B cell (primary cell): ENCODE measurements at regions not wholly inside any gene's neighbourhood (a gene's known extent, or its start where the extent isn't known, plus 50 kb on each side); places are given as distances from the start of the nearest gene placed in this dataset.

ENCODE experiments used
- ATAC-seq: fragments of 200-7000 bp; cut with Tn5 transposase; one replicate; pipeline ENCODE4 v1.10.0; 2021; ENCODE audit warnings: low read depth, mild to moderate bottlenecking, moderate number of reproducible peaks, moderate library complexity
- CTCF ChIA-PET: fragments of 350-600 bp; sonication (Branson Sonifier 250); formaldehyde crosslinking; loops from one replicate; lab custom pipeline; 2021; ENCODE audit warnings: antibody characterized with exemption, inconsistent platforms; lab: Charles Lee
- POLR2A ChIA-PET: fragments of 350-600 bp; sonication (Branson Sonifier 250); formaldehyde crosslinking; loops from one replicate; lab custom pipeline; 2021; ENCODE audit warnings: antibody characterized with exemption; lab: Charles Lee
- DNase-seq: peaks from one replicate; pipeline ENCODE4 v3.0.0; 2013
- H2AFZ ChIP-seq: 2 replicates; pipeline ENCODE4 v1.6.1; 2012; ENCODE audit warnings: mild to moderate bottlenecking, low read depth, low read length; ENCODE audit not compliant: insufficient read depth, poor library complexity, severe bottlenecking
- H3K27ac ChIP-seq, 2 donors: 1 replicate in 1 of 2; 2 replicates in 1 of 2; pipeline ENCODE4 v1.5.1; 2012 to 2013; ENCODE audit warnings: low read length in 2 of 2, mild to moderate bottlenecking in 2 of 2, moderate library complexity in 1 of 2
- H3K27me3 ChIP-seq, 4 experiments: fragments of 200-600 bp in 1 of 4; sonication (generic) in 1 of 4; replicated peaks in 1 of 4; 1 replicate in 2 of 4; 2 replicates in 2 of 4; pipeline versions ENCODE4 v1.6.1 to v1.7.0; 2013 to 2016; ENCODE audit warnings: low read length in 3 of 4, mild to moderate bottlenecking in 2 of 4, mixed read lengths in 1 of 4, moderate library complexity in 1 of 4; ENCODE audit not compliant: insufficient read depth in 4 of 4, control insufficient read depth in 3 of 4; ENCODE audit errors: control extremely low read depth in 1 of 4
- H3K36me3 ChIP-seq, 2 experiments: replicated peaks in 1 of 2; 1 replicate in 1 of 2; 2 replicates in 1 of 2; pipeline versions ENCODE4 v1.6.1 to v1.7.1; 2013; ENCODE audit warnings: low read length in 1 of 2; ENCODE audit not compliant: insufficient read depth in 2 of 2, control insufficient read depth in 1 of 2; ENCODE audit errors: control extremely low read depth in 1 of 2, extremely low read depth in 1 of 2
- H3K4me1 ChIP-seq, 2 donors: fragments of 200-600 bp in 1 of 2; sonication (generic) in 1 of 2; 1 replicate in 1 of 2; 2 replicates in 1 of 2; pipeline versions ENCODE4 v1.5.1 to v1.6.1; 2013 to 2017; ENCODE audit warnings: low read length in 2 of 2; ENCODE audit not compliant: control insufficient read depth in 2 of 2, insufficient read depth in 2 of 2
- H3K4me2 ChIP-seq: replicated peaks from 2 replicates; pipeline ENCODE3; 2012; ENCODE audit warnings: mild to moderate bottlenecking, low read depth, low read length; ENCODE audit not compliant: poor library complexity, severe bottlenecking
- H3K4me3 ChIP-seq, 5 experiments: fragments of 200-600 bp in 1 of 5; sonication (generic) in 1 of 5; 1 replicate in 3 of 5; 2 replicates in 2 of 5; pipeline versions ENCODE4 v1.5.1 to v1.7.0; 2011 to 2016; ENCODE audit warnings: low read length in 4 of 5, mild to moderate bottlenecking in 4 of 5, low read depth in 2 of 5, control low read depth in 1 of 5, moderate library complexity in 1 of 5; ENCODE audit not compliant: insufficient read depth in 1 of 5; ENCODE audit errors: control extremely low read depth in 1 of 5, extremely low read depth in 1 of 5
- H3K79me2 ChIP-seq: fragments of 200-600 bp; sonication (generic); one replicate; pipeline ENCODE4 v1.6.0; 2016; ENCODE audit warnings: low read length; ENCODE audit not compliant: control insufficient read depth, insufficient read depth
- H3K9ac ChIP-seq: fragments of 200-600 bp; sonication (generic); 2 replicates; pipeline ENCODE4 v1.6.1; 2017; ENCODE audit warnings: mild to moderate bottlenecking, low read length, moderate library complexity
- H3K9me3 ChIP-seq, 3 donors: one replicate each; pipeline versions ENCODE4 v1.6.1 to v1.7.1; 2013; ENCODE audit warnings: low read length in 2 of 3; ENCODE audit not compliant: control insufficient read depth in 2 of 3, insufficient read depth in 1 of 3; ENCODE audit errors: control extremely low read depth in 1 of 3
- H4K20me1 ChIP-seq: 2 replicates; pipeline ENCODE4 v1.6.0; 2012; ENCODE audit warnings: mild to moderate bottlenecking, low read length; ENCODE audit not compliant: insufficient read depth, control insufficient read depth, poor library complexity, severe bottlenecking
- H3K27ac Mint-ChIP-seq: one replicate; pipeline ENCODE4 v1.8.0; 2021; ENCODE audit warnings: mixed read lengths
- H3K27me3 Mint-ChIP-seq: one replicate; pipeline ENCODE4 v1.8.0; 2021; ENCODE audit warnings: mixed read lengths
- H3K4me1 Mint-ChIP-seq: one replicate; pipeline ENCODE4 v1.8.0; 2021; ENCODE audit warnings: mixed read lengths
- H3K4me3 Mint-ChIP-seq: one replicate; pipeline ENCODE4 v1.8.0; 2021; ENCODE audit warnings: mixed read lengths
- H3K9me3 Mint-ChIP-seq: one replicate; pipeline ENCODE4 v1.8.0; 2022; ENCODE audit warnings: mixed read lengths; ENCODE audit not compliant: insufficient read depth
- EZH2 ChIP-seq: IDR thresholded peaks from 2 replicates; pipeline ENCODE4 v1.6.1; 2012; ENCODE audit warnings: borderline replicate concordance, low read depth, mild to moderate bottlenecking, moderate library complexity, low read length; ENCODE audit not compliant: insufficient read depth, poor library complexity, severe bottlenecking
- whole genome bisulfite sequencing: methylation state at CpG from one replicate; pipeline ENCODE4 v1.1.5; 2013; ENCODE audit warnings: missing lambda C conversion rate; ENCODE audit not compliant: insufficient coverage; 5-methylcytosine and 5-hydroxymethylcytosine counted together
- intact Hi-C: fragments of 100-400 bp; cut with micrococcal nuclease; formaldehyde crosslinking; loops from one replicate; pipeline ENCODE4 v1.10.0; 2022
- TF ChIP-seq, protein P1 (sequence below): fragments of 200-600 bp; IDR thresholded peaks from one replicate; pipeline ENCODE4 v1.8.0; 2022; ENCODE audit warnings: antibody characterized with exemption, mild to moderate bottlenecking

DNA sequence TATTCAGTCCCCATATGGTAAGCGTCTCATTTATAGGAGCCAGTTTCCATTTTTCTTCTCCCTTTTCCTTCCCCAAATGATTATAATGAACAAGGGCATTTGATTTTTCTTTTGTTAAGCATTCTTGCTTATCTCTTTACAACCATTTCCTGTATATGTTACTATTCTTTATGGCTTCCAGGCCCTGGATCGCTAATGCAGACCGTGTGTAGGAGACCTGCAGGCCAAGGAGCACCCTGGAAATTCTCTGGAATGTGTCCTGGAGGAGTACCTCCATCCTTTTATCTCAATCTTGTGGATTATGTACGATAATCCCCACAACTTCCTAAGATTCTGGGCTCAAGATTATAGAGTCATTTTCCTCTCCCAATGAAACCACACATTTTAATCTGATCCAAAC, 439.6 kb upstream of the MMADHC start:
- no peak overlapping the region for H3K27ac ChIP-seq
- H2AFZ ChIP-seq: no peak overlapping the region
- H3K4me2 ChIP-seq: no peak overlapping the region
- ChIA-PET POLR2A (no interaction called here), CTCF (no interaction called here)
- TF ChIP-seq EZH2: no peak
- TF ChIP-seq, protein P1, sequence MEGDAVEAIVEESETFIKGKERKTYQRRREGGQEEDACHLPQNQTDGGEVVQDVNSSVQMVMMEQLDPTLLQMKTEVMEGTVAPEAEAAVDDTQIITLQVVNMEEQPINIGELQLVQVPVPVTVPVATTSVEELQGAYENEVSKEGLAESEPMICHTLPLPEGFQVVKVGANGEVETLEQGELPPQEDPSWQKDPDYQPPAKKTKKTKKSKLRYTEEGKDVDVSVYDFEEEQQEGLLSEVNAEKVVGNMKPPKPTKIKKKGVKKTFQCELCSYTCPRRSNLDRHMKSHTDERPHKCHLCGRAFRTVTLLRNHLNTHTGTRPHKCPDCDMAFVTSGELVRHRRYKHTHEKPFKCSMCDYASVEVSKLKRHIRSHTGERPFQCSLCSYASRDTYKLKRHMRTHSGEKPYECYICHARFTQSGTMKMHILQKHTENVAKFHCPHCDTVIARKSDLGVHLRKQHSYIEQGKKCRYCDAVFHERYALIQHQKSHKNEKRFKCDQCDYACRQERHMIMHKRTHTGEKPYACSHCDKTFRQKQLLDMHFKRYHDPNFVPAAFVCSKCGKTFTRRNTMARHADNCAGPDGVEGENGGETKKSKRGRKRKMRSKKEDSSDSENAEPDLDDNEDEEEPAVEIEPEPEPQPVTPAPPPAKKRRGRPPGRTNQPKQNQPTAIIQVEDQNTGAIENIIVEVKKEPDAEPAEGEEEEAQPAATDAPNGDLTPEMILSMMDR: no peak
- H3K79me2 ChIP-seq: no peaks in the 10 kb centered on the region
- H3K27me3 ChIP-seq: no peaks in the 10 kb centered on the region
- no peak for DNase-seq
- H3K9ac ChIP-seq: no peak overlapping the region
- intact Hi-C loops: no loop called here
- ATAC-seq: no peak
- Mint-ChIP-seq H3K4me3 (no peak overlapping the region), H3K27ac (no peak overlapping the region), H3K4me1 (no peaks in the 10 kb centered on the region), H3K9me3 (peaks cover 2% of the 10 kb centered on the region), H3K27me3 (no peaks in the 10 kb centered on the region)
- H3K4me3 ChIP-seq: no peak overlapping the region
- H4K20me1 ChIP-seq: no peaks in the 10 kb centered on the region
- no peaks in the 10 kb centered on the region for H3K36me3 ChIP-seq
- no peaks in the 10 kb centered on the region for H3K9me3 ChIP-seq
- H3K4me1 ChIP-seq: no peaks in the 10 kb centered on the region
- 0% methylated on average over 2 of the region's 4 CpGs for WGBS

GRCh38 chr2:150023663-150024062, 436.1 kb upstream of the MMADHC start:
- no peak for ATAC-seq
- no peak overlapping the region for H3K4me3 Mint-ChIP-seq
- Histone ChIP-seq H3K9ac (no peak overlapping the region), H3K4me2 (no peak overlapping the region), H3K4me1 (no peaks in the 10 kb centered on the region), H3K27me3 (no peaks in the 10 kb centered on the region), H2AFZ (no peak overlapping the region), H3K79me2 (no peaks in the 10 kb centered on the region), H3K36me3 (no peaks in the 10 kb centered on the region), H3K9me3 (no peaks in the 10 kb centered on the region), H3K4me3 (no peak overlapping the region), H3K27ac (no peak overlapping the region), H4K20me1 (no peaks in the 10 kb centered on the region)
- H3K27ac Mint-ChIP-seq: no peak overlapping the region
- no peak for DNase-seq
- peaks cover 2% of the 10 kb centered on the region for H3K9me3 Mint-ChIP-seq
- intact Hi-C loops: no loop called here
- ChIA-PET CTCF (no interaction called here), POLR2A (no interaction called here)
- H3K27me3 Mint-ChIP-seq: no peaks in the 10 kb centered on the region
- TF ChIP-seq, protein P1: no peak
- no peak for TF ChIP-seq EZH2
- H3K4me1 Mint-ChIP-seq: no peaks in the 10 kb centered on the region
